ENCODE measurements at regions not wholly inside any gene's neighbourhood (a gene's known extent, or its start where the extent isn't known, plus 50 kb on each side); places are given as distances from the start of the nearest gene placed in this dataset.

DNA sequence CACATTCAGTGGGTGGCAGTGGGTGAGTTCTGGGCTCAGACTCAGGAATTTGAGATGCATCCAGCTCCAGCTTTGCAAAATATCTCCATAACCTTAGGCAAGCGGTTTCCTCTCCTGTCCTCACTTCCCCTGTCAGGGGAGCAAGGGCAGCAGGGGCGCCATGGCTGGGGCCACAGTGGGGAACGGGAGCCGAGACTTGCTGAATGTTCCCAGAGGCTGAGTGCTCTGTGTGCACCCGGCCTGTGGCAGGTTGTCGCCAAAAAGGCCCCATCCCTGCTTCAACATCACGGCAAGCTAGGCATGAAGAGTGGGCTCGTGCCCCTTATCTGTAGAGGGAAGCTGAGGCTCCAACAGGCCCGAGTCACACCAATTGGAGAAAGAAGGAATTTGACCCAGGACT, 268.8 kb downstream of the NSG2 start:
- peaks cover 21% of the 10 kb centered on the region for H3K27me3 Mint-ChIP-seq
- TF ChIP-seq, protein P1, sequence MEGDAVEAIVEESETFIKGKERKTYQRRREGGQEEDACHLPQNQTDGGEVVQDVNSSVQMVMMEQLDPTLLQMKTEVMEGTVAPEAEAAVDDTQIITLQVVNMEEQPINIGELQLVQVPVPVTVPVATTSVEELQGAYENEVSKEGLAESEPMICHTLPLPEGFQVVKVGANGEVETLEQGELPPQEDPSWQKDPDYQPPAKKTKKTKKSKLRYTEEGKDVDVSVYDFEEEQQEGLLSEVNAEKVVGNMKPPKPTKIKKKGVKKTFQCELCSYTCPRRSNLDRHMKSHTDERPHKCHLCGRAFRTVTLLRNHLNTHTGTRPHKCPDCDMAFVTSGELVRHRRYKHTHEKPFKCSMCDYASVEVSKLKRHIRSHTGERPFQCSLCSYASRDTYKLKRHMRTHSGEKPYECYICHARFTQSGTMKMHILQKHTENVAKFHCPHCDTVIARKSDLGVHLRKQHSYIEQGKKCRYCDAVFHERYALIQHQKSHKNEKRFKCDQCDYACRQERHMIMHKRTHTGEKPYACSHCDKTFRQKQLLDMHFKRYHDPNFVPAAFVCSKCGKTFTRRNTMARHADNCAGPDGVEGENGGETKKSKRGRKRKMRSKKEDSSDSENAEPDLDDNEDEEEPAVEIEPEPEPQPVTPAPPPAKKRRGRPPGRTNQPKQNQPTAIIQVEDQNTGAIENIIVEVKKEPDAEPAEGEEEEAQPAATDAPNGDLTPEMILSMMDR (IDR thresholded peaks at IDR 0.05), result no peak
- ChIA-PET POLR2A (no interaction called here), CTCF (no interaction called here)
- no peaks in the 10 kb centered on the region for H3K4me1 Mint-ChIP-seq (ENCODE audit: low read depth)
- H3K9me3 Mint-ChIP-seq, result no peaks in the 10 kb centered on the region
- ATAC-seq (no peak), DNase-seq (no peak)
- H3K4me3 Mint-ChIP-seq, result no peak overlapping the region
- no peaks in the 10 kb centered on the region for H3K36me3 Mint-ChIP-seq (ENCODE audit: low read depth)
- H3K27ac Mint-ChIP-seq, result no peak overlapping the region
- intact Hi-C loops (cut with micrococcal nuclease), result loop anchor here (5.0 kb wide), 1 partner anchor 292 kb away; no protein-coding TSS in a partner anchor

DNA sequence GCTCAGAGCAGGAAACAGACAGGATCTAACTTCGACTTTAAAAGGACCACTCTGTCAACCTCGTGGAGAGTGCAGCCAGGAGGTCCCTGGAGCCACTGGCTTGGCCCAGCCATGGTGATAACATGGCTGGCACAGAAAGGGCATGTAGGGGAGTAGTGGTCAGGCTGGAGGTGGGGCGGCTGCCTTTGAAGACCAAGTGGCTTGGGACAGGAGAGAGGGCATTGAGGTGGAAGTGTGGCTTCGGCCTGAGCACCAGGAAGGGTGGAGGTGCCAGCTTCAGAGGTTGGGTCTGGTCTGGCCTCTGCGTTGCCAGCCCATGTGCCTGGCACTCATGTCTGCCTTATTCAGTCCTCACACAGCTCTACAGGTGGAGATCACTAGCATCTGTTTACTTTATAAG, 270.0 kb downstream of the NSG2 start:
- intact Hi-C loops (cut with micrococcal nuclease), result no loop called here
- no peak overlapping the region for H3K4me3 Mint-ChIP-seq
- peaks cover 24% of the 10 kb centered on the region for H3K27me3 Mint-ChIP-seq
- ATAC-seq, result no peak
- no peaks in the 10 kb centered on the region for H3K9me3 Mint-ChIP-seq
- DNase-seq, result no peak
- TF ChIP-seq, protein P1 (IDR thresholded peaks at IDR 0.05), result no peak
- H3K27ac Mint-ChIP-seq, result no peak overlapping the region
- CTCF ChIA-PET, result no interaction called here
- POLR2A ChIA-PET, result no interaction called here
- H3K36me3 Mint-ChIP-seq (ENCODE audit: low read depth), result no peaks in the 10 kb centered on the region
- no peaks in the 10 kb centered on the region for H3K4me1 Mint-ChIP-seq (ENCODE audit: low read depth)

DNA sequence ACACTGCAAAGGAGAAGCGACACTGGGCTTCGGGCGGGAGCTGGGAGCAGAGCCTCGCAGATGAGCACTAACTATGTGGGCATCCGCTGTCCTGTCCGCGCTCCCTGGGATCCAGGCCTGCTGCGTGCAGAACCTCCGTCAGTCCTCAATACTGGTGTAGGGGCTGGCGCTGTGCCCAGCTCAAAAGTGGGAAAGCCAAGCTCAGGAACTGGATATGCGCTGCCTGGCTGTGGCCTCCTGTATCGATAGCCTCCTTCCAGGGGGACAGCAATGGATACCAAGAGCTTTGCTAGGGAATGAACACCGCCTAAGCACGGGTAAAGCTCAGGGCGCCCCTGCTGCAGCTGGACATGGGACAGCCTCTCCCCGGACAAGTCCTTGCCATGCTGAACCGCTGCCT, 270.4 kb downstream of the NSG2 start:
- Mint-ChIP-seq H3K27ac (no peak overlapping the region), H3K9me3 (no peaks in the 10 kb centered on the region), H3K27me3 (peaks cover 20% of the 10 kb centered on the region), H3K4me3 (no peak overlapping the region), H3K4me1 (ENCODE audit: low read depth) (no peaks in the 10 kb centered on the region), H3K36me3 (ENCODE audit: low read depth) (no peaks in the 10 kb centered on the region)
- CTCF ChIA-PET, result no interaction called here
- DNase-seq (no peak), ATAC-seq (no peak)
- intact Hi-C loops (cut with micrococcal nuclease), result no loop called here
- POLR2A ChIA-PET, result no interaction called here
- TF ChIP-seq, protein P1 (IDR thresholded peaks at IDR 0.05), result no peak

DNA sequence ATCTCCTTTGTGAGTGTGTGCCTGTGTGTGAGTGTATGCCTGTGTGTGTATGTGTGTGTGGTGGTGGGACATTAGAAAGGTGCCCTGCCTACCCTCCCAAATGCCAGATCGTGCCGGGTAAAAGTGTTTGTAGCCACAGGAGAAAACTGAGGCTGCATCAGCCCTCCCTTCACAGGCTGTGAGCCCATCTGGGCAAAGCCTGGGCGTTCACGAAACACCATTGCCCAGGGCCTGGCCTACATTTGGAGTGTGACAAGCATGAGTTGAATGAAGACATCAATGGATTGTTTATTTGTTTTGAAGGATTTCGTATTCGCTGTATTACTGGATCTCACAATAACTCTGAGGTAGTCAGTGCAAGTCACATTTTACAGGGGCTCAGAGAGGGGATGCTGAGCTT, 270.8 kb downstream of the NSG2 start:
- DNase-seq (no peak), ATAC-seq (no peak)
- TF ChIP-seq, protein P1 (IDR thresholded peaks at IDR 0.05), result no peak
- Mint-ChIP-seq H3K36me3 (ENCODE audit: low read depth) (no peaks in the 10 kb centered on the region), H3K4me3 (no peak overlapping the region), H3K27me3 (peaks cover 20% of the 10 kb centered on the region), H3K9me3 (no peaks in the 10 kb centered on the region), H3K4me1 (ENCODE audit: low read depth) (no peaks in the 10 kb centered on the region), H3K27ac (no peak overlapping the region)
- ChIA-PET POLR2A (no interaction called here), CTCF (no interaction called here)
- intact Hi-C loops (cut with micrococcal nuclease), result no loop called here

DNA sequence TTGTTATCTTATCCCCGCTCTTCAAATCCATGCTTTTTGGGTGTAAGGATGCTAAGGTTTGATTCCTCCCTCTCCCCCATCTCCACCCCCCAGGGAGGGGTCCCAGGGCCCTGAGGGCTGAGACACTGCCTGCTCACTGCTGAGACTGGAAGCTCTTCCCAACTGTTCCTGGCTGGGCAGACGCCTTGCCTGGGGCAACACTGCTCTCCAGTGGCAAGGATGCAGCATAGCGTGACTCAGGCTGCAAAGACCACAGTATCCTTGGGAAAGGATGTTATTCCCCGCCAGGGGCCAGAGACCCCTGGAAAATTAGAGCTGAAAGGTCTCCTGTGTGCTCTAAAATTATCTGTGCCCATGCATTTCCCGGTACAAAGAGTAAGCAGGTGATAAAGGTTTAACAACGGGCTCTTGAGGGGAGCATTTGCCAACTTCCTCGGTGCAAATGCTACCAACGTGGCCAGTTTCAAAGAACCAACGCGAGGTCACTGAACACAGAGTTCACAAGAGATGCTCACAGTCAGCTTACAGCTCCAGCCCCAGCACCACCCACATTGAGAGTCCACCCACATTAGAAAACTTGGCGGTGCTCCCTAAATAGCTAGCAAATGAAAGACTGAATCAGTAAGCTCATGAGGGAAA, 271.9 kb downstream of the NSG2 start:
- POLR2A ChIA-PET, result no interaction called here
- CTCF ChIA-PET, result interaction anchor here (1.1 to 1.6 kb wide), 2 partner anchors 10 to 16 kb away, joined by 4 to 5 read pairs; no protein-coding TSS in a partner anchor
- no peak for DNase-seq
- Mint-ChIP-seq H3K4me3 (no peak overlapping the region), H3K27ac (no peak overlapping the region), H3K27me3 (peaks cover 24% of the 10 kb centered on the region), H3K9me3 (no peaks in the 10 kb centered on the region), H3K4me1 (ENCODE audit: low read depth) (no peaks in the 10 kb centered on the region), H3K36me3 (ENCODE audit: low read depth) (no peaks in the 10 kb centered on the region)
- intact Hi-C loops (cut with micrococcal nuclease), result no loop called here
- TF ChIP-seq, protein P1 (IDR thresholded peaks at IDR 0.05), result no peak
- ATAC-seq, result no peak

All from activated CD8-positive, alpha-beta T cell treated with anti-CD3 and anti-CD28 coated beads for 36 hours (primary cell).